Keratinocyte (primary cell): ENCODE measurements at regions not wholly inside any gene's neighbourhood (a gene's known extent, or its start where the extent isn't known, plus 50 kb on each side); places are given as distances from the start of the nearest gene placed in this dataset.

Experiments used
- DNase-seq: peaks from one replicate; pipeline ENCODE4 v3.0.0-alpha.2; 2011; ENCODE audit warnings: low read depth, missing footprints, low spot score
- FAIRE-seq: peaks from 2 replicates; lab custom pipeline; 2011; peaks lifted over from hg19 to GRCh38; lab: Jason Lieb, UNC
- H2AFZ ChIP-seq: 2 replicates; pipeline ENCODE4 v1.6.0; 2012; ENCODE audit warnings: low read length, control low read depth, inconsistent platforms; ENCODE audit not compliant: control insufficient read depth
- H3K27ac ChIP-seq: 2 replicates; pipeline ENCODE4 v1.5.1; 2011; ENCODE audit warnings: low read length; ENCODE audit not compliant: control insufficient read depth, insufficient read depth
- H3K27me3 ChIP-seq: 3 replicates; pipeline ENCODE4 v1.6.0; 2011; ENCODE audit warnings: low read length; ENCODE audit not compliant: control insufficient read depth, insufficient read depth; ENCODE audit errors: extremely low read depth
- H3K36me3 ChIP-seq, 2 experiments: 2 replicates in 1 of 2; 3 replicates in 1 of 2; pipeline ENCODE4 v1.5.1; 2011; ENCODE audit warnings: low read length in 2 of 2, mild to moderate bottlenecking in 1 of 2; ENCODE audit not compliant: control insufficient read depth in 2 of 2, insufficient read depth in 2 of 2; ENCODE audit errors: extremely low read depth in 1 of 2
- H3K4me1 ChIP-seq: 3 replicates; pipeline ENCODE4 v1.5.1; 2011; ENCODE audit warnings: low read length; ENCODE audit not compliant: control insufficient read depth, insufficient read depth; ENCODE audit errors: extremely low read depth
- H3K4me2 ChIP-seq: 3 replicates; pipeline ENCODE4 v1.6.0; 2011; ENCODE audit warnings: low read depth, low read length; ENCODE audit not compliant: control insufficient read depth, insufficient read depth; ENCODE audit errors: extremely low read depth
- H3K4me3 ChIP-seq, 3 experiments: fragments of 200-600 bp in 1 of 3; sonication (generic) in 1 of 3; 2 replicates in 2 of 3; 3 replicates in 1 of 3; pipeline ENCODE4 v1.5.1; 2011 to 2016; ENCODE audit warnings: low read length in 3 of 3, mild to moderate bottlenecking in 3 of 3, control low read depth in 2 of 3, inconsistent platforms in 1 of 3, low read depth in 1 of 3, mixed read lengths in 1 of 3, mixed run types in 1 of 3, moderate library complexity in 1 of 3; ENCODE audit not compliant: control insufficient read depth in 2 of 3, insufficient read depth in 2 of 3; ENCODE audit errors: extremely low read depth in 1 of 3
- H3K79me2 ChIP-seq: 2 replicates; pipeline ENCODE4 v1.6.0; 2012; ENCODE audit warnings: low read length; ENCODE audit not compliant: control insufficient read depth, insufficient read depth
- H3K9ac ChIP-seq: 3 replicates; pipeline ENCODE4 v1.6.0; 2011; ENCODE audit warnings: low read length; ENCODE audit not compliant: control insufficient read depth, insufficient read depth; ENCODE audit errors: extremely low read depth
- H3K9me1 ChIP-seq: 3 replicates; pipeline ENCODE4 v1.6.0; 2011; ENCODE audit warnings: low read length; ENCODE audit not compliant: control insufficient read depth, insufficient read depth; ENCODE audit errors: extremely low read depth
- H3K9me3 ChIP-seq: 2 replicates; pipeline ENCODE4 v1.5.1; 2012; ENCODE audit warnings: low read depth, low read length; ENCODE audit not compliant: control insufficient read depth
- H4K20me1 ChIP-seq: 3 replicates; pipeline ENCODE4 v1.6.0; 2011; ENCODE audit warnings: low read length; ENCODE audit not compliant: control insufficient read depth, insufficient read depth; ENCODE audit errors: extremely low read depth
- EZH2 ChIP-seq: IDR thresholded peaks from one replicate; pipeline ENCODE4 v1.6.1; 2012; ENCODE audit warnings: inconsistent platforms, mild to moderate bottlenecking, low read length, moderate library complexity
- dilution Hi-C: fragments of 300-500 bp; cut with MboI; formaldehyde crosslinking; loops from one replicate; pipeline ENCODE4 v1.7.0; 2020; ENCODE audit warnings: low sequenced_read_pairs; ENCODE audit not compliant: extremely low pct_ligation_motif_present
- TF ChIP-seq, protein P1 (sequence below), 3 experiments: IDR thresholded peaks in 1 of 3; conservative IDR thresholded peaks in 1 of 3; optimal IDR thresholded peaks in 1 of 3; 2 replicates in 2 of 3; 3 replicates in 1 of 3; pipeline versions ENCODE3 to v1.5.1; 2011; ENCODE audit warnings: low read length in 3 of 3, mild to moderate bottlenecking in 3 of 3, moderate library complexity in 2 of 3, control low read depth in 1 of 3, inconsistent platforms in 1 of 3; ENCODE audit not compliant: insufficient read depth in 2 of 3; ENCODE audit errors: extremely low read depth in 1 of 3

DNA sequence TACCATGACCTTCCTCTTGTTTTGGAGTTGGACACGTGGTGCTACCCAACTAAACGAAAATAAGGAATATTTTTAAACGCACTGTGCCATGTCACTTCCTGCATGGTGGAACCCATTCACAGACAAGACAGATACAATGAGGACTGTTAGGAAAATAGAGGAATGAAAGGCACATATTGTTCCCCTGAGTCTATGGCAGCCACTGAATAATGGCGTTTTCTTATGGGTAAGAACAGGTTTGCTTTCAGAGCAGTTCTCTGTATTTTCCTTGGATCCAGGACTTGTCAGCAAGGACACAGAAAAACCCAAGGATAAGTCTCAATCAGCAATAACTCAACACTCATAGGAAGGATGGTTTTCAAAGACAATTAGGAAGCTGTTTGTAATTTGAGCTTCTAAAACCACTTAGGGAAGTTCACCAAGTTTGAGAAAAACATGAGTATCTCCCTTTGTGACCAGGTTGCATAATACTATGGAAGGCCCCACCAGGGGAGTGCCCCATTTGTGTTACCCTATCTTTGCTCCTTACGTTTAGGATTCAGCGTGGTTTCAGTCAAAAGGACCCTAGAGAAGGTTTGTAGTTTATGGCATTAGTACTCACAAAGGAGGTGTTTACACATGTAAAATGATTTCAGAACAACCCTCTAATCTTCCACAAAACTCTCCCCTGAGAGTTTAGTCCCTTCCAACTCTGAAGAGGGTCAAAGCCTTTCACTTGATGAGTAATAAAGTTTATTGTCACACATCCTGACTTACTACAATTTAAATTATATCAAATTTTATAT lies 487.2 kb upstream of the ATP11B start:
- H3K4me2 ChIP-seq, result no peak overlapping the region
- FAIRE-seq, result no peak
- no peaks in the 10 kb centered on the region for H4K20me1 ChIP-seq
- H3K36me3 ChIP-seq, result no peaks in the 10 kb centered on the region
- no peaks in the 10 kb centered on the region for H3K27me3 ChIP-seq
- DNase-seq, result no peak
- dilution Hi-C loops, result no loop called here
- H3K9me3 ChIP-seq, result no peaks in the 10 kb centered on the region
- H3K4me3 ChIP-seq, result no peak overlapping the region
- no peak overlapping the region for H3K27ac ChIP-seq
- H3K4me1 ChIP-seq, result no peaks in the 10 kb centered on the region
- H3K9ac ChIP-seq, result no peak overlapping the region
- no peak for TF ChIP-seq EZH2
- TF ChIP-seq, protein P1, sequence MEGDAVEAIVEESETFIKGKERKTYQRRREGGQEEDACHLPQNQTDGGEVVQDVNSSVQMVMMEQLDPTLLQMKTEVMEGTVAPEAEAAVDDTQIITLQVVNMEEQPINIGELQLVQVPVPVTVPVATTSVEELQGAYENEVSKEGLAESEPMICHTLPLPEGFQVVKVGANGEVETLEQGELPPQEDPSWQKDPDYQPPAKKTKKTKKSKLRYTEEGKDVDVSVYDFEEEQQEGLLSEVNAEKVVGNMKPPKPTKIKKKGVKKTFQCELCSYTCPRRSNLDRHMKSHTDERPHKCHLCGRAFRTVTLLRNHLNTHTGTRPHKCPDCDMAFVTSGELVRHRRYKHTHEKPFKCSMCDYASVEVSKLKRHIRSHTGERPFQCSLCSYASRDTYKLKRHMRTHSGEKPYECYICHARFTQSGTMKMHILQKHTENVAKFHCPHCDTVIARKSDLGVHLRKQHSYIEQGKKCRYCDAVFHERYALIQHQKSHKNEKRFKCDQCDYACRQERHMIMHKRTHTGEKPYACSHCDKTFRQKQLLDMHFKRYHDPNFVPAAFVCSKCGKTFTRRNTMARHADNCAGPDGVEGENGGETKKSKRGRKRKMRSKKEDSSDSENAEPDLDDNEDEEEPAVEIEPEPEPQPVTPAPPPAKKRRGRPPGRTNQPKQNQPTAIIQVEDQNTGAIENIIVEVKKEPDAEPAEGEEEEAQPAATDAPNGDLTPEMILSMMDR (optimal IDR thresholded peaks at IDR 0.05 in 1 of 3, IDR thresholded peaks at IDR 0.05 in 1 of 3, conservative IDR thresholded peaks at IDR 0.05 in 1 of 3; ENCODE audit: extremely low read depth in 1 of 3, insufficient read depth in 2 of 3, low read length in 3 of 3), result no peak
- H3K9me1 ChIP-seq, result no peaks in the 10 kb centered on the region
- no peaks in the 10 kb centered on the region for H3K79me2 ChIP-seq
- H2AFZ ChIP-seq, result no peak overlapping the region

DNA sequence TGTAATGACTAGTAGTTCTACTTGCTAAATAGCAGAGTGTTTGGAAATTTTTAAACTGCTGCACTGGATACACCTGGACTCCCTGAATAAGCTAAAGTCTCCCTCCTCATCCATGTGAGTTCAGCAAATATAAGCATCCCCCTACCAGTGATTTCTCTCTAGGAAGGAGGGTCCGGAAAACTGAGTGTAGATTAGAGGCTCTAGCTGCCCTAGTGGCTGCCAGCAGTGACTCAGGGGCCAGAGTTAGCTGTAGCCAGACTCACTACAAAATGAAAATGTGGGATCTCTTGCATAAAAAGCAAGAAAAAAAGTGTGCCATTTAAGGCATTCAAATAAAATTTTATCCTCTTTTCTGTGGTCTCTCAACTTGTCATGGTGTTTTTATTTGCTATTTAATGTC lies 485.0 kb upstream of the ATP11B start:
- H3K36me3 ChIP-seq, result no peaks in the 10 kb centered on the region
- FAIRE-seq (no peak), DNase-seq (no peak)
- H4K20me1 ChIP-seq, result no peaks in the 10 kb centered on the region
- H3K4me3 ChIP-seq, result no peak overlapping the region
- TF ChIP-seq EZH2, result no peak
- TF ChIP-seq, protein P1 (optimal IDR thresholded peaks at IDR 0.05 in 1 of 3, IDR thresholded peaks at IDR 0.05 in 1 of 3, conservative IDR thresholded peaks at IDR 0.05 in 1 of 3; ENCODE audit: extremely low read depth in 1 of 3, insufficient read depth in 2 of 3, low read length in 3 of 3), result no peak
- no peaks in the 10 kb centered on the region for H3K9me3 ChIP-seq
- no peak overlapping the region for H3K4me2 ChIP-seq
- H2AFZ ChIP-seq, result no peak overlapping the region
- H3K27ac ChIP-seq, result no peak overlapping the region
- no peaks in the 10 kb centered on the region for H3K27me3 ChIP-seq
- no peak overlapping the region for H3K9ac ChIP-seq
- dilution Hi-C loops, result no loop called here
- H3K9me1 ChIP-seq, result no peaks in the 10 kb centered on the region
- H3K4me1 ChIP-seq, result no peaks in the 10 kb centered on the region
- H3K79me2 ChIP-seq, result no peaks in the 10 kb centered on the region
